Lung (tissue), 11 donors: ENCODE measurements at regions not wholly inside any gene's neighbourhood (a gene's known extent, or its start where the extent isn't known, plus 50 kb on each side); places are given as distances from the start of the nearest gene placed in this dataset.

Experiments
- ATAC-seq: fragments of 200-7000 bp; cut with Tn5 transposase; one replicate; pipeline ENCODE4 v1.9.1; 2020; ENCODE audit warnings: moderate number of reproducible peaks; ENCODE audit not compliant: insufficient read depth, low FRiP score
- DNase-seq, 3 donors: peaks; one replicate each; pipeline ENCODE4 v3.0.0-alpha.2; 2013 to 2017
- H3K27ac ChIP-seq, 2 donors: one replicate each; pipeline ENCODE4 v1.5.1; 2013; ENCODE audit warnings: mild to moderate bottlenecking in 2 of 2, moderate library complexity in 2 of 2, control low read depth in 1 of 2, inconsistent platforms in 1 of 2, low read depth in 1 of 2, low read length in 1 of 2
- H3K27me3 ChIP-seq, 3 donors: one replicate each; pipeline ENCODE4 v1.5.1; 2013; ENCODE audit warnings: low read length in 2 of 3; ENCODE audit not compliant: control insufficient read depth in 3 of 3, insufficient read depth in 3 of 3
- H3K36me3 ChIP-seq, 4 donors: one replicate each; pipeline ENCODE4 v1.5.1; 2013; ENCODE audit warnings: low read length in 4 of 4, mild to moderate bottlenecking in 1 of 4, moderate library complexity in 1 of 4; ENCODE audit not compliant: control insufficient read depth in 4 of 4, insufficient read depth in 4 of 4
- H3K4me1 ChIP-seq, 5 donors: one replicate each; pipeline ENCODE4 v1.5.1; 2013; ENCODE audit warnings: low read length in 5 of 5, mild to moderate bottlenecking in 2 of 5, moderate library complexity in 1 of 5; ENCODE audit not compliant: control insufficient read depth in 5 of 5, insufficient read depth in 5 of 5
- H3K4me3 ChIP-seq: one replicate; pipeline ENCODE4 v1.5.1; 2013; ENCODE audit warnings: mild to moderate bottlenecking, control low read depth, moderate library complexity
- H3K9ac ChIP-seq, 2 donors: one replicate each; pipeline ENCODE4 v1.5.1; 2013; ENCODE audit warnings: low read length in 2 of 2, control low read depth in 1 of 2; ENCODE audit not compliant: insufficient read depth in 1 of 2
- H3K9me3 ChIP-seq, 4 donors: one replicate each; pipeline ENCODE4 v1.5.1; 2013; ENCODE audit warnings: low read length in 3 of 4, mild to moderate bottlenecking in 1 of 4, moderate library complexity in 1 of 4; ENCODE audit not compliant: control insufficient read depth in 4 of 4, insufficient read depth in 3 of 4
- WGBS, 2 donors: extraction: QIAGEN DNeasy Blood & Tissue Kit; methylation state at CpG; one replicate each; pipeline ENCODE4 v1.1.7; 2013; 5-methylcytosine and 5-hydroxymethylcytosine counted together
- TF ChIP-seq, protein P1 (sequence below): IDR thresholded peaks from 2 replicates; pipeline ENCODE4 v1.5.1; 2012; ENCODE audit warnings: mild to moderate bottlenecking; ENCODE audit errors: control extremely low read depth, extremely low read depth
- donor health status: control.
- donor health status: control.
- donor health status: Bipolar disorder and iron deficiency.
- donor health status: healthy.
- donor health status: DM: yes; HTN: yes; CAD: no.

DNA sequence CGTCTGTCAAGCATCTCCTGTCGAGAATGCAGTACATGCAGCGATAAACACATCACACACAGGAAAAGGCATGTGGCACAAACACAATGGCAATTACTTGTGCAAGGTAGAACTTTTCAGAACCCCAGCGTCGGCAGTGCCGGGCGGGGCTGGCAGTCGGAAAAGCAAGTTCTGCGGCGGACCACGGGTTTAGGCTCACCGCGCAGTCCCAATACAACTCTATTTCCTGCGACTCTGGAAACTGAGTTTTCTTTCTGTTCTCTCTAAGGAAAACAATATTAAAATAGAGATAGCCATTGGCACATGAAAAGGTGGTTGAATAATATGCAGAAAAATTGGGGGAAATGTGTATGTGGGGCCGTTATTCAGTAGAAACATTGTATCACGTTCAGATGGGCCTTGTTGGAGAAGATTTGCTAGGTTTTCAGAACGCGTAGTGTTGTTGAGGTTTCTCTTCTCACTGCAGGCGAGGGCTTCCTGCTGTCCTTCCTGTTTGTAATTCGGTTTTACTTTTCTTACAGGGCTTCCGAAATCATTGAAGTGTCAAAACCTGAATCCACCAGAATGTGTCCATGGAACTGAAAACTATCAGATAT lies 369.5 kb downstream of the THBS2 start:
- no peaks in the 10 kb centered on the region for H3K9me3 ChIP-seq
- DNase-seq (no peak), ATAC-seq (no peak)
- WGBS, 2 donors: 64 to 70% methylated on average over 21 of the region's 21 CpGs
- H3K4me1 ChIP-seq: peaks cover 0 to 7% (median 0%) of the 10 kb centered on the region in 5 donors
- H3K4me3 ChIP-seq: peak overlapping the region; percentile 8
- H3K27ac ChIP-seq: no peak overlapping the region
- no peaks in the 10 kb centered on the region for H3K36me3 ChIP-seq
- no peak overlapping the region for H3K9ac ChIP-seq
- TF ChIP-seq, protein P1, sequence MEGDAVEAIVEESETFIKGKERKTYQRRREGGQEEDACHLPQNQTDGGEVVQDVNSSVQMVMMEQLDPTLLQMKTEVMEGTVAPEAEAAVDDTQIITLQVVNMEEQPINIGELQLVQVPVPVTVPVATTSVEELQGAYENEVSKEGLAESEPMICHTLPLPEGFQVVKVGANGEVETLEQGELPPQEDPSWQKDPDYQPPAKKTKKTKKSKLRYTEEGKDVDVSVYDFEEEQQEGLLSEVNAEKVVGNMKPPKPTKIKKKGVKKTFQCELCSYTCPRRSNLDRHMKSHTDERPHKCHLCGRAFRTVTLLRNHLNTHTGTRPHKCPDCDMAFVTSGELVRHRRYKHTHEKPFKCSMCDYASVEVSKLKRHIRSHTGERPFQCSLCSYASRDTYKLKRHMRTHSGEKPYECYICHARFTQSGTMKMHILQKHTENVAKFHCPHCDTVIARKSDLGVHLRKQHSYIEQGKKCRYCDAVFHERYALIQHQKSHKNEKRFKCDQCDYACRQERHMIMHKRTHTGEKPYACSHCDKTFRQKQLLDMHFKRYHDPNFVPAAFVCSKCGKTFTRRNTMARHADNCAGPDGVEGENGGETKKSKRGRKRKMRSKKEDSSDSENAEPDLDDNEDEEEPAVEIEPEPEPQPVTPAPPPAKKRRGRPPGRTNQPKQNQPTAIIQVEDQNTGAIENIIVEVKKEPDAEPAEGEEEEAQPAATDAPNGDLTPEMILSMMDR: no peak
- H3K27me3 ChIP-seq: peaks cover 0 to 21% (median 5%) of the 10 kb centered on the region in 3 donors

DNA sequence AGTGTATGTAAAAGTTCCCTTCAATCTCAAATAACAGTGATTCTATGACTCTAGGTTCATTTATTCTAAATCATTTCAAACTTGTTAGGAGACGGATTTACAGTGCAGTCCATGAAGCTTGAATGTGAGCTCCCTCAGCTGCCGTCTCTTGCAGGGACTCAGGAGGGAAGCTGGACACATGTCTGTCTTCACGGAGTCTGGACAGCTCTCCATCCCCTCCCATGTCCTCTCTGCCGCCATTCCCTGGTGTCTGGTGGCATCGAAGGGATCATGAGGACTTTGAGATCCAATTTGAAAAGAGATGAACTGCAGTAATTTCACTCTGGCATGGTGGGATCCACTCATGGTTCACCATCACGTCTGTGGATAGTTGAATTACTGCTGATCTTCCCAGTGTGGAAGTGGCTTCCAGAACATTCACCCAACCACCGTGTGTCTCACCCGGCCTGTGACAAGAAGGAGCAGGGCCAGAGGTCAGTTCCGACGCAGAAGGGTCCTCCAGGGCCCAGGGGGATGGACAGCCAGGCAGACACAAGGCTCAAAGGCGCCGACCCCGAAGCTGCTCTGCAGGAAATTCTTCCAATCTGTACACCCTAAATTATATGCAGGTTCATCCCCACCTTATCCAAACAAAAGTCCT lies 370.1 kb downstream of the THBS2 start:
- TF ChIP-seq, protein P1: no peak
- H3K27me3 ChIP-seq: peaks cover 0 to 23% (median 5%) of the 10 kb centered on the region in 3 donors

DNA sequence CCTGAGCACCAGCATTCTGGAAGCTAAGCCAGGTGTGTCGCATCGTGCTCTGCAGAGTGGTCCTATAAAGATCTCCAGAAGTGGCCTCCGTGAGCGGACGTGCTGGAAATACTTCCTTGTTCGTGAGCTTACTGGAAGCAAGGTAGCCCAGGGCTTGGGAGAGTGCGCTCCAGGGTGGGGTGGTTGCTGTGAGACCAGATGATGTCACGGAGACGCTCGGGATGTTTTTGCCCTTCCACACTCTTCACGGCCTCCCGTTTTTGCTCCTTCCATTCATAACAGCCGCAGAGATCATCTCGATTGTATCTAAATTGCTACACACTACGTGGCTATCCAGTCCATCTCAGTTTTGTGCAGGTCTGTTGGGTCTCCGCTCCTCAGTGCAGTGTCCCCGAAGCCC lies 373.4 kb downstream of the THBS2 start:
- no peak overlapping the region for H3K27ac ChIP-seq
- ATAC-seq: no peak
- H3K27me3 ChIP-seq: peaks cover 3 to 27% (median 7%) of the 10 kb centered on the region in 3 donors
- WGBS, 2 donors: 79 to 83% methylated on average over 17 of the region's 17 CpGs
- peaks cover 0 to 10% (median 0%) of the 10 kb centered on the region in 5 donors for H3K4me1 ChIP-seq
- TF ChIP-seq, protein P1: no peak
- H3K36me3 ChIP-seq: no peaks in the 10 kb centered on the region
- no peak overlapping the region for H3K9ac ChIP-seq
- no peak overlapping the region for H3K4me3 ChIP-seq
- no peaks in the 10 kb centered on the region for H3K9me3 ChIP-seq
- no peak for DNase-seq

More for the DNA sequence above, 370.1 kb downstream of the THBS2 start:
- Histone ChIP-seq H3K36me3 (no peaks in the 10 kb centered on the region), H3K9ac (no peak overlapping the region), H3K4me3 (no peak overlapping the region), H3K9me3 (no peaks in the 10 kb centered on the region), H3K4me1 (peaks cover 0 to 7% (median 0%) of the 10 kb centered on the region in 5 donors), H3K27ac (no peak overlapping the region)
- ATAC-seq: no peak
- DNase-seq: no peak
- WGBS, 2 donors: 89 to 92% methylated on average over 13 of the region's 13 CpGs
